HepG2 (cell line): ENCODE measurements at regions not wholly inside any gene's neighbourhood (a gene's known extent, or its start where the extent isn't known, plus 50 kb on each side); places are given as distances from the start of the nearest gene placed in this dataset.

Experiments
- ATAC-seq: fragments of 200-7000 bp; cut with Tn5 transposase; 3 replicates; pipeline ENCODE4 v1.9.1; 2020; ENCODE audit warnings: mild to moderate bottlenecking, moderate library complexity
- BruUV-seq: library from RNA; stranded (reverse); fragments of 400-500 nt; replicated peaks from 2 replicates; lab custom pipeline; 2021; lab: Mats Ljungman, UMichigan
- CTCF ChIA-PET: fragments of 300-600 bp; formaldehyde crosslinking; extraction: SDS; loops from one replicate; lab custom pipeline; 2021; ENCODE audit warnings: low total read pairs, inconsistent platforms, low intra/inter-chr PET ratio; lab: Yijun Ruan, JAX
- POLR2A ChIA-PET: fragments of 350-600 bp; sonication (Branson Sonifier 250); formaldehyde crosslinking; loops from one replicate; lab custom pipeline; 2020; ENCODE audit warnings: antibody characterized with exemption, inconsistent platforms; lab: Yijun Ruan, JAX
- DNase-seq: peaks from one replicate; pipeline ENCODE4 v3.0.0-alpha.2; 2015; ENCODE audit warnings: low spot score
- FAIRE-seq: peaks from 3 replicates; lab custom pipeline; 2011; peaks lifted over from hg19 to GRCh38; lab: Jason Lieb, UNC
- H2AFZ ChIP-seq: one replicate; pipeline ENCODE4 v1.6.1; 2011; ENCODE audit warnings: low read length, inconsistent platforms
- H3K27ac ChIP-seq: fragments of 300-600 bp; 3 replicates; pipeline ENCODE4 v1.8.0; 2011; ENCODE audit warnings: mixed run types, mild to moderate bottlenecking, mixed read lengths, low read length, inconsistent platforms; ENCODE audit not compliant: insufficient read depth; ENCODE audit errors: extremely low read length
- H3K27me3 ChIP-seq, 2 experiments: fragments of 200-600 bp in 1 of 2; 2 replicates in 1 of 2; 3 replicates in 1 of 2; pipeline versions ENCODE4 v1.6.0 to v1.8.0; 2011; ENCODE audit warnings: low read length in 2 of 2, mild to moderate bottlenecking in 2 of 2, moderate library complexity in 2 of 2, inconsistent platforms in 1 of 2; ENCODE audit not compliant: insufficient read depth in 2 of 2, control insufficient read depth in 1 of 2
- H3K36me3 ChIP-seq, 2 experiments: fragments of 200-600 bp in 1 of 2; replicated peaks in 1 of 2; 2 replicates in 1 of 2; 3 replicates in 1 of 2; pipeline versions ENCODE4 v1.5.1 to v1.8.0; 2011; ENCODE audit warnings: low read length in 2 of 2, inconsistent platforms in 1 of 2; ENCODE audit not compliant: insufficient read depth in 2 of 2, control insufficient read depth in 1 of 2
- H3K4me1 ChIP-seq: 2 replicates; pipeline ENCODE4 v1.5.1; 2012; ENCODE audit warnings: low read length, inconsistent platforms; ENCODE audit not compliant: insufficient read depth
- H3K4me2 ChIP-seq: 2 replicates; pipeline ENCODE4 v1.6.0; 2011; ENCODE audit warnings: low read depth, low read length, inconsistent platforms
- H3K4me3 ChIP-seq, 3 experiments: fragments of 200-600 bp in 1 of 3; sonication (generic), shearing (Covaris generic) in 1 of 3; replicated peaks in 1 of 3; 2 replicates each; pipeline ENCODE4 v1.5.1; 2011 to 2016; ENCODE audit warnings: low read length in 3 of 3, inconsistent platforms in 2 of 3, low read depth in 2 of 3, mild to moderate bottlenecking in 2 of 3, control low read depth in 1 of 3, mixed read lengths in 1 of 3; ENCODE audit not compliant: insufficient read depth in 1 of 3
- H3K79me2 ChIP-seq: one replicate; pipeline ENCODE4 v1.6.1; 2011; ENCODE audit warnings: low read length, inconsistent platforms; ENCODE audit not compliant: insufficient read depth
- H3K9ac ChIP-seq: 2 replicates; pipeline ENCODE4 v1.6.0; 2011; ENCODE audit warnings: mild to moderate bottlenecking, low read depth, low read length, inconsistent platforms; ENCODE audit not compliant: insufficient read depth
- H3K9me3 ChIP-seq: 2 replicates; pipeline ENCODE4 v1.5.1; 2012; ENCODE audit warnings: mild to moderate bottlenecking, low read length
- H4K20me1 ChIP-seq: 2 replicates; pipeline ENCODE4 v1.6.0; 2011; ENCODE audit warnings: inconsistent platforms, mild to moderate bottlenecking, low read length, moderate library complexity; ENCODE audit not compliant: insufficient read depth
- ARHGAP35 ChIP-seq: sonication (generic); formaldehyde crosslinking; IDR thresholded peaks from 2 replicates; pipeline ENCODE4 v1.9.0; 2022; ENCODE audit warnings: mild to moderate bottlenecking, inconsistent platforms, moderate library complexity, missing genetic modification reagents, borderline replicate concordance
- CENPBD1 ChIP-seq: sonication (generic); formaldehyde crosslinking; IDR thresholded peaks from 2 replicates; pipeline ENCODE4 v1.8.0; 2022; ENCODE audit warnings: missing genetic modification reagents, low read depth, mild to moderate bottlenecking, borderline replicate concordance
- CENPT ChIP-seq: sonication (generic); formaldehyde crosslinking; IDR thresholded peaks from 2 replicates; pipeline ENCODE4 v1.8.0; 2022; ENCODE audit warnings: low read depth, mild to moderate bottlenecking, moderate library complexity, missing genetic modification reagents
- CENPX ChIP-seq: sonication (generic); formaldehyde crosslinking; IDR thresholded peaks from 2 replicates; pipeline ENCODE4 v1.9.0; 2021; ENCODE audit warnings: mild to moderate bottlenecking, missing genetic modification reagents, moderate library complexity
- FOSL2 ChIP-seq: sonication (generic); formaldehyde crosslinking; IDR thresholded peaks from 2 replicates; pipeline ENCODE4 v1.4.0; 2020; ENCODE audit warnings: missing genetic modification reagents
- FOXC1 ChIP-seq: sonication (generic); formaldehyde crosslinking; IDR thresholded peaks from 2 replicates; pipeline ENCODE4 v1.8.0; 2022; ENCODE audit warnings: mild to moderate bottlenecking, missing genetic modification reagents, borderline replicate concordance
- FOXO4 ChIP-seq: sonication (generic); formaldehyde crosslinking; conservative IDR thresholded peaks from 2 replicates; pipeline ENCODE4 v1.8.1; 2023; ENCODE audit warnings: missing genetic modification reagents
- MED1 ChIP-seq: sonication (generic); formaldehyde crosslinking; IDR thresholded peaks from 2 replicates; pipeline ENCODE4 v1.4.0; 2020; ENCODE audit warnings: missing genetic modification reagents
- MYNN ChIP-seq: sonication (generic); formaldehyde crosslinking; IDR thresholded peaks from 2 replicates; pipeline ENCODE4 v1.4.0; 2020; ENCODE audit warnings: mild to moderate bottlenecking, low read depth, missing genetic modification reagents
- POLR2AphosphoS5 ChIP-seq: IDR thresholded peaks from 2 replicates; pipeline ENCODE4 v1.6.1; 2012; ENCODE audit warnings: low read depth, low read length
- PTBP1 ChIP-seq: fragments of 200-400 bp; formaldehyde crosslinking; IDR thresholded peaks from 2 replicates; pipeline ENCODE4 v1.6.1; 2018; ENCODE audit warnings: low read length, low read depth; ENCODE audit not compliant: poor library complexity, severe bottlenecking
- SP1 ChIP-seq, 2 experiments: fragments of 450-650 bp in 1 of 2; sonication (generic) in 1 of 2; formaldehyde crosslinking in 1 of 2; IDR thresholded peaks; 2 replicates each; pipeline versions ENCODE4 v1.4.0 to v1.6.1; 2016 to 2020; ENCODE audit warnings: missing genetic modification reagents in 1 of 2
- THAP7 ChIP-seq: sonication (generic); formaldehyde crosslinking; IDR thresholded peaks from 2 replicates; pipeline ENCODE4 v1.8.1; 2023; ENCODE audit warnings: mild to moderate bottlenecking, missing genetic modification reagents
- ZBTB3 ChIP-seq: sonication (generic); formaldehyde crosslinking; IDR thresholded peaks from 2 replicates; pipeline ENCODE4 v1.4.0; 2020; ENCODE audit warnings: low read depth, mild to moderate bottlenecking, moderate library complexity, missing genetic modification reagents, borderline replicate concordance
- ZBTB37 ChIP-seq: sonication (generic); formaldehyde crosslinking; IDR thresholded peaks from 2 replicates; pipeline ENCODE4 v1.4.0; 2020; ENCODE audit warnings: mild to moderate bottlenecking, missing genetic modification reagents
- ZBTB43 ChIP-seq: sonication (generic); formaldehyde crosslinking; conservative IDR thresholded peaks from 2 replicates; pipeline ENCODE4 v1.4.0; 2020; ENCODE audit warnings: missing genetic modification reagents
- ZNF264 ChIP-seq: sonication (generic); formaldehyde crosslinking; IDR thresholded peaks from 2 replicates; pipeline ENCODE4 v1.4.0; 2020; ENCODE audit warnings: missing genetic modification reagents
- WGBS: methylation state at CpG from one replicate; pipeline ENCODE4 v1.1.6; 2017; ENCODE audit warnings: low lambda C conversion rate; 5-methylcytosine and 5-hydroxymethylcytosine counted together
- in situ Hi-C: cut with HindIII; loops from 2 replicates; pipeline ENCODE4 v1.10.0; 2017; ENCODE audit warnings: low pct_unique_long_range_greater_than_20kb; ENCODE audit not compliant: extremely low pct_ligation_motif_present
- intact Hi-C: fragments of 100-400 bp; cut with micrococcal nuclease; formaldehyde crosslinking; loops from one replicate; pipeline ENCODE4 v1.10.0; 2022; ENCODE audit not compliant: unreplicated experiment

GRCh38 chr7:12855036-12855435 lies 167.6 kb downstream of the ARL4A start:
- intact Hi-C loops: no loop called here
- Histone ChIP-seq H3K36me3 (no peaks in the 10 kb centered on the region), H3K4me1 (no peaks in the 10 kb centered on the region), H3K27ac (no peak overlapping the region), H2AFZ (no peak overlapping the region), H4K20me1 (no peaks in the 10 kb centered on the region), H3K79me2 (no peaks in the 10 kb centered on the region)
- ATAC-seq: no peak
- no TSS peak for BruUV-seq
- POLR2A ChIA-PET: no interaction called here
- WGBS: 18% methylated on average over 4 of the region's 4 CpGs
- TF ChIP-seq ARHGAP35 (CRISPR knock-in tag) (no peak), ZBTB37 (CRISPR knock-in tag) (no peak), CENPX (no peak), CENPT (no peak), SP1 (IDR thresholded peaks at IDR 0.05) (no peak), SP1 (CRISPR knock-in tag; IDR thresholded peaks at IDR 0.05) (no peak), CENPBD1 (CRISPR knock-in tag) (no peak), THAP7 (CRISPR knock-in tag) (no peak), ZBTB43 (CRISPR knock-in tag) (no peak), MED1 (CRISPR knock-in tag) (no peak), POLR2AphosphoS5 (no peak), ZNF264 (CRISPR knock-in tag) (no peak), FOXC1 (CRISPR knock-in tag) (no peak), ZBTB3 (CRISPR knock-in tag) (no peak), FOSL2 (no peak), PTBP1 (no peak), FOXO4 (CRISPR knock-in tag) (no peak), MYNN (no peak)
- TF ChIP-seq, all 625 proteins: peak for 0
- in situ Hi-C loops: no loop called here
- no peaks in the 10 kb centered on the region for H3K27me3 ChIP-seq
- H3K4me3 ChIP-seq: no peak overlapping the region
- H3K9ac ChIP-seq: no peak overlapping the region
- no peak overlapping the region for H3K4me2 ChIP-seq
- no peaks in the 10 kb centered on the region for H3K9me3 ChIP-seq
- CTCF ChIA-PET: no interaction called here
- no peak for DNase-seq
- no peak for FAIRE-seq
